ENCODE measurements at regions not wholly inside any gene's neighbourhood (a gene's known extent, or its start where the extent isn't known, plus 50 kb on each side); places are given as distances from the start of the nearest gene placed in this dataset.
"Not testable (repeated sequence)": the region's sequence is repeated elsewhere in the genome, so short reads cannot be mapped to it uniquely, and the experiment has no call there.

- Histone ChIP-seq H3K36me3 (no peaks in the 10 kb centered on the region), H3K9me3 (no peaks in the 10 kb centered on the region), H3K4me3 (no peak overlapping the region), H3K27me3 (no peaks in the 10 kb centered on the region), H3K4me1 (no peaks in the 10 kb centered on the region), H3K27ac (no peak overlapping the region)
- no peak for TF ChIP-seq CTCF (IDR thresholded peaks at IDR 0.05)
- intact Hi-C loops (cut with DNase I): no loop called here
- no peak for DNase-seq (ENCODE audit: low spot score in 2 of 2)
These were observed 143.6 kb downstream of the ALDH8A1 start for GRCh38 chr6:134806180-134806798.

- H3K4me3 ChIP-seq: no peak overlapping the region
- intact Hi-C loops (cut with DNase I): no loop called here
- H3K4me1 ChIP-seq: no peaks in the 10 kb centered on the region
- no peak overlapping the region for H3K27ac ChIP-seq
- no peaks in the 10 kb centered on the region for H3K9me3 ChIP-seq
- H3K36me3 ChIP-seq: no peaks in the 10 kb centered on the region
- TF ChIP-seq CTCF (IDR thresholded peaks at IDR 0.05): no peak
- H3K27me3 ChIP-seq: no peaks in the 10 kb centered on the region
- no peak for DNase-seq (ENCODE audit: low spot score in 2 of 2)
These were observed 144.7 kb downstream of the ALDH8A1 start for GRCh38 chr6:134805168-134805567.

GRCh38 chr6:134804311-134804710 lies 145.6 kb downstream of the ALDH8A1 start:
- H3K36me3 ChIP-seq; intact Hi-C loops (cut with DNase I); H3K4me1 ChIP-seq; H3K27ac ChIP-seq; H3K9me3 ChIP-seq; H3K4me3 ChIP-seq; DNase-seq (ENCODE audit: low spot score in 2 of 2); H3K27me3 ChIP-seq: not testable (repeated sequence)

- H3K4me3 ChIP-seq: no peak overlapping the region
- H3K36me3 ChIP-seq: no peaks in the 10 kb centered on the region
- no peak overlapping the region for H3K27ac ChIP-seq
- no peak for TF ChIP-seq CTCF (IDR thresholded peaks at IDR 0.05)
- intact Hi-C loops (cut with DNase I): no loop called here
- DNase-seq (ENCODE audit: low spot score in 2 of 2): no peak
- H3K4me1 ChIP-seq: peaks cover 0 to 7% of the 10 kb centered on the region in 2 donors
- no peaks in the 10 kb centered on the region for H3K27me3 ChIP-seq
- H3K9me3 ChIP-seq: no peaks in the 10 kb centered on the region
These were observed 147.4 kb downstream of the ALDH8A1 start for GRCh38 chr6:134802426-134803058.

GRCh38 chr6:134797400-134798113 lies 152.3 kb downstream of the ALDH8A1 start:
- no peak overlapping the region for H3K4me3 ChIP-seq
- H3K27me3 ChIP-seq: no peaks in the 10 kb centered on the region
- no peak for TF ChIP-seq CTCF (IDR thresholded peaks at IDR 0.05)
- H3K36me3 ChIP-seq: no peaks in the 10 kb centered on the region
- intact Hi-C loops (cut with DNase I): no loop called here
- H3K4me1 ChIP-seq: peaks cover 0 to 7% of the 10 kb centered on the region in 2 donors
- H3K27ac ChIP-seq: peak overlapping the region; percentile 53 to 62
- peaks cover 0 to 11% of the 10 kb centered on the region in 2 donors for H3K9me3 ChIP-seq
- peak in 1 of 2 donors; percentile 66 for DNase-seq (ENCODE audit: low spot score in 2 of 2)

GRCh38 chr6:134795691-134796090 lies 154.2 kb downstream of the ALDH8A1 start:
- no peak for DNase-seq (ENCODE audit: low spot score in 2 of 2)
- Histone ChIP-seq H3K36me3 (no peaks in the 10 kb centered on the region), H3K27me3 (no peaks in the 10 kb centered on the region), H3K4me1 (peaks cover 0 to 7% of the 10 kb centered on the region in 2 donors), H3K4me3 (no peak overlapping the region), H3K27ac (peak overlapping the region; percentile 47 to 48), H3K9me3 (peaks cover 0 to 29% of the 10 kb centered on the region in 2 donors)
- intact Hi-C loops (cut with DNase I): no loop called here
- no peak for TF ChIP-seq CTCF (IDR thresholded peaks at IDR 0.05)

Measured in ascending aorta (tissue), 2 donors.